GM19328 (cell line): ENCODE measurements at regions not wholly inside any gene's neighbourhood (a gene's known extent, or its start where the extent isn't known, plus 50 kb on each side); places are given as distances from the start of the nearest gene placed in this dataset.
"Not testable (repeated sequence)": the region's sequence is repeated elsewhere in the genome, so short reads cannot be mapped to it uniquely, and the experiment has no call there.

Experiments
- ATAC-seq: cut with Tn5 transposase; IDR thresholded peaks from one replicate; pipeline ENCODE4 v1.9.1; 2021; ENCODE audit warnings: mild to moderate bottlenecking, moderate library complexity; ENCODE audit not compliant: unreplicated experiment

GRCh38 chr6:85111481-85112011 is 338.3 kb upstream of the NT5E start:
- no peak for ATAC-seq

- ATAC-seq, result no peak
These were observed 338.9 kb upstream of the NT5E start for GRCh38 chr6:85110943-85111342.

GRCh38 chr6:85107701-85108100 is 342.2 kb upstream of the NT5E start:
- no peak for ATAC-seq

GRCh38 chr6:85096976-85097375 is 332.6 kb upstream of the TBX18 start:
- no peak for ATAC-seq

- no peak for ATAC-seq
These were observed 327.8 kb upstream of the TBX18 start for GRCh38 chr6:85092226-85092625.

GRCh38 chr6:85089255-85089654 is 324.9 kb upstream of the TBX18 start:
- no peak for ATAC-seq

- ATAC-seq, result no peak
These were observed 321.5 kb upstream of the TBX18 start for GRCh38 chr6:85085875-85086274.

GRCh38 chr6:85081102-85081501 is 316.7 kb upstream of the TBX18 start:
- ATAC-seq, result no peak

GRCh38 chr6:85079761-85080160 is 315.4 kb upstream of the TBX18 start:
- ATAC-seq, result no peak

GRCh38 chr6:85078058-85078457 is 313.7 kb upstream of the TBX18 start:
- ATAC-seq, result no peak

GRCh38 chr6:85077098-85077497 is 312.7 kb upstream of the TBX18 start:
- no peak for ATAC-seq

GRCh38 chr6:85071845-85072244 is 307.4 kb upstream of the TBX18 start:
- not testable (repeated sequence) for ATAC-seq

- no peak for ATAC-seq
These were observed 305.2 kb upstream of the TBX18 start for GRCh38 chr6:85069577-85069976.

- ATAC-seq, result no peak
These were observed 303.8 kb upstream of the TBX18 start for GRCh38 chr6:85068221-85068620.

GRCh38 chr6:85066266-85066665 is 301.9 kb upstream of the TBX18 start:
- no peak for ATAC-seq

- no peak for ATAC-seq
These were observed 301.4 kb upstream of the TBX18 start for GRCh38 chr6:85065831-85066230.

- no peak for ATAC-seq
These were observed 299.2 kb upstream of the TBX18 start for GRCh38 chr6:85063611-85064010.

GRCh38 chr6:85062884-85063283 is 298.5 kb upstream of the TBX18 start:
- no peak for ATAC-seq

- ATAC-seq, result no peak
These were observed 294.4 kb upstream of the TBX18 start for GRCh38 chr6:85058806-85059205.

GRCh38 chr6:85050149-85050548 is 285.8 kb upstream of the TBX18 start:
- ATAC-seq, result no peak

GRCh38 chr6:85049282-85049681 is 284.9 kb upstream of the TBX18 start:
- no peak for ATAC-seq

GRCh38 chr6:85047818-85048217 is 283.4 kb upstream of the TBX18 start:
- ATAC-seq, result no peak

GRCh38 chr6:85045767-85046166 is 281.4 kb upstream of the TBX18 start:
- ATAC-seq, result not testable (repeated sequence)

GRCh38 chr6:85044361-85044760 is 280.0 kb upstream of the TBX18 start:
- ATAC-seq, result no peak
